CD8-positive, alpha-beta memory T cell (primary cell): ENCODE measurements at regions not wholly inside any gene's neighbourhood (a gene's known extent, or its start where the extent isn't known, plus 50 kb on each side); places are given as distances from the start of the nearest gene placed in this dataset.

Experiments used
- CTCF ChIA-PET: fragments of 350-600 bp; sonication (Branson Sonifier 250); formaldehyde crosslinking; loops from one replicate; lab custom pipeline; 2021; ENCODE audit warnings: antibody characterized with exemption; lab: Charles Lee
- POLR2A ChIA-PET: fragments of 350-600 bp; sonication (Branson Sonifier 250); formaldehyde crosslinking; loops from one replicate; lab custom pipeline; 2021; ENCODE audit warnings: antibody characterized with exemption; lab: Charles Lee
- DNase-seq, 5 donors: peaks; one replicate each; pipeline versions ENCODE4 v3.0.0 to v3.0.0-alpha.2; 2020 to 2022; ENCODE audit warnings: mixed read lengths in 1 of 5
- H3K27ac ChIP-seq: one replicate; pipeline ENCODE4 v1.7.0; 2013; ENCODE audit warnings: low read depth, mild to moderate bottlenecking, low read length, moderate library complexity
- H3K27me3 ChIP-seq: 2 replicates; pipeline ENCODE4 v1.7.0; 2013; ENCODE audit warnings: low read length, mild to moderate bottlenecking; ENCODE audit not compliant: insufficient read depth, poor library complexity, severe bottlenecking
- H3K36me3 ChIP-seq: 2 replicates; pipeline ENCODE4 v1.7.0; 2013; ENCODE audit warnings: mild to moderate bottlenecking, low read length, moderate library complexity; ENCODE audit not compliant: insufficient read depth
- H3K4me1 ChIP-seq: 2 replicates; pipeline ENCODE4 v1.7.0; 2013; ENCODE audit warnings: mild to moderate bottlenecking, low read length, moderate library complexity; ENCODE audit not compliant: insufficient read depth
- H3K4me3 ChIP-seq: 2 replicates; pipeline ENCODE4 v1.7.0; 2013; ENCODE audit warnings: mild to moderate bottlenecking, low read length
- H3K9me3 ChIP-seq: 2 replicates; pipeline ENCODE4 v1.7.0; 2013; ENCODE audit warnings: mild to moderate bottlenecking, low read length
- H3K27ac Mint-ChIP-seq, 8 donors: one replicate each; pipeline ENCODE4 v1.8.0; 2020 to 2021; ENCODE audit warnings: mixed read lengths in 8 of 8, mild to moderate bottlenecking in 6 of 8, inconsistent platforms in 3 of 8, moderate library complexity in 3 of 8
- H3K27me3 Mint-ChIP-seq, 2 donors: one replicate each; pipeline ENCODE4 v1.8.0; 2020 to 2021; ENCODE audit warnings: mixed read lengths in 2 of 2, mild to moderate bottlenecking in 1 of 2, moderate library complexity in 1 of 2
- H3K36me3 Mint-ChIP-seq, 3 donors: one replicate each; pipeline ENCODE4 v1.8.0; 2020 to 2021; ENCODE audit warnings: mixed read lengths in 3 of 3, inconsistent platforms in 1 of 3, mild to moderate bottlenecking in 1 of 3
- H3K4me1 Mint-ChIP-seq, 3 donors: one replicate each; pipeline ENCODE4 v1.8.0; 2020 to 2021; ENCODE audit warnings: mixed read lengths in 3 of 3, inconsistent platforms in 1 of 3, mild to moderate bottlenecking in 1 of 3
- H3K4me3 Mint-ChIP-seq, 7 donors: one replicate each; pipeline ENCODE4 v1.8.0; 2020 to 2021; ENCODE audit warnings: mixed read lengths in 7 of 7, mild to moderate bottlenecking in 6 of 7, moderate library complexity in 4 of 7, inconsistent platforms in 2 of 7
- H3K9me3 Mint-ChIP-seq, 5 donors: one replicate each; pipeline ENCODE4 v1.8.0; 2020 to 2022; ENCODE audit warnings: mixed read lengths in 5 of 5, mild to moderate bottlenecking in 3 of 5, moderate library complexity in 2 of 5, inconsistent platforms in 1 of 5

GRCh38 chr3:111335512-111336303 is 206.3 kb upstream of the CD96 start:
- Histone ChIP-seq H3K36me3 (no peaks in the 10 kb centered on the region), H3K27me3 (no peaks in the 10 kb centered on the region), H3K9me3 (no peaks in the 10 kb centered on the region), H3K4me1 (no peaks in the 10 kb centered on the region), H3K4me3 (no peak overlapping the region), H3K27ac (no peak overlapping the region)
- CTCF ChIA-PET, result interaction anchor here (1.3 kb wide), 1 partner anchor 13 kb away, joined by 3 read pairs; no protein-coding TSS in a partner anchor
- Mint-ChIP-seq H3K36me3 (peaks cover 0 to 9% (median 0%) of the 10 kb centered on the region in 3 donors), H3K9me3 (peaks cover 0 to 9% (median 2%) of the 10 kb centered on the region in 5 donors), H3K4me1 (peaks cover 2 to 14% (median 14%) of the 10 kb centered on the region in 3 donors), H3K27me3 (no peaks in the 10 kb centered on the region), H3K4me3 (no peak overlapping the region), H3K27ac (no peak overlapping the region)
- no peak for DNase-seq
- POLR2A ChIA-PET, result no interaction called here

- POLR2A ChIA-PET, result no interaction called here
- no peaks in the 10 kb centered on the region for H3K27me3 Mint-ChIP-seq
Observed at GRCh38 chr3:111336511-111336910, 205.5 kb upstream of the CD96 start.

GRCh38 chr3:111338059-111338698 is 203.8 kb upstream of the CD96 start:
- Histone ChIP-seq H3K27ac (no peak overlapping the region), H3K27me3 (no peaks in the 10 kb centered on the region), H3K4me3 (no peak overlapping the region), H3K4me1 (no peaks in the 10 kb centered on the region), H3K9me3 (no peaks in the 10 kb centered on the region), H3K36me3 (no peaks in the 10 kb centered on the region)
- Mint-ChIP-seq H3K27ac (peak overlapping the region in 1 of 8 donors; percentile 4), H3K27me3 (no peaks in the 10 kb centered on the region), H3K4me3 (no peak overlapping the region), H3K36me3 (peaks cover 0 to 19% (median 0%) of the 10 kb centered on the region in 3 donors), H3K4me1 (peaks cover 2 to 14% (median 14%) of the 10 kb centered on the region in 3 donors), H3K9me3 (peaks cover 0 to 10% (median 5%) of the 10 kb centered on the region in 5 donors)
- POLR2A ChIA-PET, result no interaction called here
- CTCF ChIA-PET, result interaction anchor here (0.8 to 1.6 kb wide), 6 partner anchors 14 to 933 kb away, joined by 3 to 4 read pairs (median 3); no protein-coding TSS in a partner anchor
- peak in 3 of 5 donors; percentile 3 to 54 (median 10) for DNase-seq

More at GRCh38 chr3:111336511-111336910, 205.5 kb upstream of the CD96 start:
- Mint-ChIP-seq H3K27ac (peak overlapping the region in 1 of 8 donors; percentile 52), H3K9me3 (peaks cover 0 to 10% (median 2%) of the 10 kb centered on the region in 5 donors), H3K36me3 (peaks cover 0 to 11% (median 0%) of the 10 kb centered on the region in 3 donors), H3K4me1 (peaks cover 2 to 14% (median 14%) of the 10 kb centered on the region in 3 donors), H3K4me3 (no peak overlapping the region)
- Histone ChIP-seq H3K9me3 (no peaks in the 10 kb centered on the region), H3K4me1 (no peaks in the 10 kb centered on the region), H3K4me3 (no peak overlapping the region), H3K36me3 (no peaks in the 10 kb centered on the region), H3K27ac (no peak overlapping the region), H3K27me3 (no peaks in the 10 kb centered on the region)
- DNase-seq, result no peak
- CTCF ChIA-PET, result no interaction called here

GRCh38 chr3:111339017-111339416 is 203.0 kb upstream of the CD96 start:
- no peaks in the 10 kb centered on the region for H3K27me3 ChIP-seq
- no peak overlapping the region for H3K4me3 ChIP-seq
- H3K9me3 ChIP-seq, result no peaks in the 10 kb centered on the region
- no peaks in the 10 kb centered on the region for H3K4me1 ChIP-seq
- Mint-ChIP-seq H3K27me3 (no peaks in the 10 kb centered on the region), H3K4me1 (peaks cover 2 to 14% (median 14%) of the 10 kb centered on the region in 3 donors), H3K9me3 (peaks cover 0 to 10% (median 5%) of the 10 kb centered on the region in 5 donors), H3K4me3 (no peak overlapping the region), H3K27ac (no peak overlapping the region), H3K36me3 (peaks cover 0 to 19% (median 0%) of the 10 kb centered on the region in 3 donors)
- CTCF ChIA-PET, result interaction anchor here (0.8 to 1.6 kb wide), 3 partner anchors 15 to 934 kb away, joined by 3 read pairs; no protein-coding TSS in a partner anchor
- H3K36me3 ChIP-seq, result no peaks in the 10 kb centered on the region
- no peak for DNase-seq
- H3K27ac ChIP-seq, result no peak overlapping the region
- POLR2A ChIA-PET, result no interaction called here

GRCh38 chr3:111351334-111351733 is 190.7 kb upstream of the CD96 start:
- no peak for DNase-seq
- H3K9me3 Mint-ChIP-seq, result peaks cover 0 to 15% (median 0%) of the 10 kb centered on the region in 5 donors
- H3K27me3 ChIP-seq, result no peaks in the 10 kb centered on the region
- no peaks in the 10 kb centered on the region for H3K36me3 ChIP-seq
- no peak overlapping the region for H3K27ac ChIP-seq
- ChIA-PET CTCF (interaction anchor here (1.3 kb wide), 1 partner anchor 8 kb away, joined by 3 read pairs; no protein-coding TSS in a partner anchor), POLR2A (no interaction called here)
- H3K4me3 ChIP-seq, result no peak overlapping the region
- H3K27ac Mint-ChIP-seq, result no peak overlapping the region
- peaks cover 0 to 25% (median 0%) of the 10 kb centered on the region in 3 donors for H3K36me3 Mint-ChIP-seq
- H3K4me1 Mint-ChIP-seq, result no peaks in the 10 kb centered on the region
- H3K4me1 ChIP-seq, result no peaks in the 10 kb centered on the region
- peaks cover 0 to 1% of the 10 kb centered on the region in 2 donors for H3K27me3 Mint-ChIP-seq
- no peak overlapping the region for H3K4me3 Mint-ChIP-seq
- no peaks in the 10 kb centered on the region for H3K9me3 ChIP-seq

GRCh38 chr3:111352585-111352984 is 189.4 kb upstream of the CD96 start:
- no peaks in the 10 kb centered on the region for H3K27me3 ChIP-seq
- no peak overlapping the region for H3K4me3 ChIP-seq
- no peaks in the 10 kb centered on the region for H3K9me3 ChIP-seq
- Mint-ChIP-seq H3K36me3 (peaks cover 0 to 15% (median 0%) of the 10 kb centered on the region in 3 donors), H3K4me3 (no peak overlapping the region), H3K9me3 (peaks cover 0 to 10% (median 0%) of the 10 kb centered on the region in 5 donors), H3K4me1 (no peaks in the 10 kb centered on the region), H3K27me3 (no peaks in the 10 kb centered on the region), H3K27ac (no peak overlapping the region)
- H3K27ac ChIP-seq, result no peak overlapping the region
- ChIA-PET CTCF (interaction anchor here (1.3 kb wide), 1 partner anchor 10 kb away, joined by 3 read pairs; no protein-coding TSS in a partner anchor), POLR2A (no interaction called here)
- DNase-seq, result no peak
- no peaks in the 10 kb centered on the region for H3K4me1 ChIP-seq
- H3K36me3 ChIP-seq, result no peaks in the 10 kb centered on the region

- no peak overlapping the region for H3K27ac ChIP-seq
- no peaks in the 10 kb centered on the region for H3K4me1 Mint-ChIP-seq
- DNase-seq, result no peak
- H3K9me3 Mint-ChIP-seq, result no peaks in the 10 kb centered on the region
- H3K4me3 Mint-ChIP-seq, result no peak overlapping the region
- no peaks in the 10 kb centered on the region for H3K36me3 ChIP-seq
- no peak overlapping the region for H3K4me3 ChIP-seq
- H3K36me3 Mint-ChIP-seq, result peaks cover 0 to 3% (median 0%) of the 10 kb centered on the region in 3 donors
- H3K4me1 ChIP-seq, result no peaks in the 10 kb centered on the region
- ChIA-PET POLR2A (no interaction called here), CTCF (no interaction called here)
- no peaks in the 10 kb centered on the region for H3K27me3 ChIP-seq
- H3K27ac Mint-ChIP-seq, result no peak overlapping the region
- H3K9me3 ChIP-seq, result no peaks in the 10 kb centered on the region
- no peaks in the 10 kb centered on the region for H3K27me3 Mint-ChIP-seq
Observed at GRCh38 chr3:111359261-111360030, 182.6 kb upstream of the CD96 start.
